GM12878 (cell line): ENCODE measurements at regions not wholly inside any gene's neighbourhood (a gene's known extent, or its start where the extent isn't known, plus 50 kb on each side); places are given as distances from the start of the nearest gene placed in this dataset.

Experiments used
- ATAC-seq: fragments of 200-7000 bp; cut with Tn5 transposase; 3 replicates; pipeline ENCODE4 v1.9.1; 2020; ENCODE audit warnings: mild to moderate bottlenecking, moderate library complexity
- BruUV-seq: library from RNA; stranded (reverse); fragments of 400-500 nt; replicated peaks from 2 replicates; lab custom pipeline; 2021; lab: Mats Ljungman, UMichigan
- CTCF ChIA-PET: fragments of 300-600 bp; sonication (Branson Sonifier 250); formaldehyde crosslinking; extraction: SDS; loops from one replicate; lab custom pipeline; 2021; ENCODE audit warnings: inconsistent platforms; lab: Yijun Ruan, JAX
- POLR2A ChIA-PET: fragments of 350-600 bp; formaldehyde crosslinking; extraction: SDS; loops from one replicate; lab custom pipeline; 2021; ENCODE audit warnings: inconsistent platforms; lab: Charles Lee
- RAD21 ChIA-PET: fragments of 300-600 bp; sonication (Branson Sonifier 250); formaldehyde crosslinking; loops from one replicate; lab custom pipeline; 2023; ENCODE audit warnings: antibody characterized with exemption; ENCODE audit not compliant: unreplicated experiment; lab: Charles Lee
- SMC1A ChIA-PET: fragments of 300-600 bp; sonication (Branson Sonifier 250); formaldehyde crosslinking; loops from one replicate; lab custom pipeline; 2023; ENCODE audit not compliant: unreplicated experiment, uncharacterized antibody; lab: Charles Lee
- DNase-seq: peaks from one replicate; pipeline ENCODE4 v3.0.0-alpha.2; 2011; ENCODE audit warnings: low read depth, low spot score
- FAIRE-seq: peaks from 3 replicates; lab custom pipeline; 2011; peaks lifted over from hg19 to GRCh38; lab: Jason Lieb, UNC
- H2AFZ ChIP-seq: 2 replicates; pipeline ENCODE4 v1.6.0; 2011; ENCODE audit warnings: low read depth, low read length, control low read depth; ENCODE audit not compliant: control insufficient read depth
- H3K27ac ChIP-seq: 2 replicates; pipeline ENCODE4 v1.5.1; 2011; ENCODE audit warnings: control low read depth; ENCODE audit not compliant: control insufficient read depth, insufficient read depth
- H3K27me3 ChIP-seq, 2 experiments: replicated peaks in 1 of 2; 2 replicates each; pipeline versions ENCODE4 v1.6.0 to v1.6.1; 2011; ENCODE audit warnings: low read length in 1 of 2; ENCODE audit not compliant: control insufficient read depth in 2 of 2, insufficient read depth in 2 of 2
- H3K36me3 ChIP-seq, 2 experiments: 2 replicates each; pipeline ENCODE4 v1.5.1; 2011; ENCODE audit warnings: low read length in 1 of 2; ENCODE audit not compliant: control insufficient read depth in 2 of 2, insufficient read depth in 2 of 2
- H3K4me1 ChIP-seq: 2 replicates; pipeline ENCODE4 v1.6.1; 2011; ENCODE audit warnings: mild to moderate bottlenecking, low read length, moderate library complexity, mixed read lengths; ENCODE audit not compliant: control insufficient read depth, insufficient read depth
- H3K4me2 ChIP-seq: 2 replicates; pipeline ENCODE4 v1.6.0; 2011; ENCODE audit warnings: control low read depth; ENCODE audit not compliant: control insufficient read depth, insufficient read depth
- H3K4me3 ChIP-seq: fragments of 200-600 bp; sonication (generic); 2 replicates; pipeline ENCODE4 v1.5.1; 2016
- H3K79me2 ChIP-seq: 2 replicates; pipeline ENCODE4 v1.6.0; 2011; ENCODE audit warnings: low read length; ENCODE audit not compliant: control insufficient read depth, insufficient read depth
- H3K9ac ChIP-seq: 2 replicates; pipeline ENCODE4 v1.8.0; 2011; ENCODE audit warnings: low read length, control low read depth, mixed read lengths; ENCODE audit not compliant: control insufficient read depth, insufficient read depth
- H3K9me3 ChIP-seq: replicated peaks from 3 replicates; pipeline ENCODE4 v1.5.1; 2011; ENCODE audit warnings: mild to moderate bottlenecking, low read length; ENCODE audit not compliant: control insufficient read depth, insufficient read depth
- H4K20me1 ChIP-seq: 2 replicates; pipeline ENCODE4 v1.6.0; 2011; ENCODE audit not compliant: control insufficient read depth, insufficient read depth
- BMI1 ChIP-seq: fragments of 450-650 bp; IDR thresholded peaks from 2 replicates; pipeline ENCODE4 v1.6.1; 2016; ENCODE audit warnings: mild to moderate bottlenecking, moderate library complexity, borderline replicate concordance
- CBFB ChIP-seq: IDR thresholded peaks from 2 replicates; pipeline ENCODE4 v1.6.1; 2016; ENCODE audit warnings: antibody characterized with exemption, low read depth
- CUX1 ChIP-seq: IDR thresholded peaks from 2 replicates; pipeline ENCODE4 v1.6.1; 2012; ENCODE audit warnings: improper control_type of control experiment, low read depth, low read length; ENCODE audit not compliant: insufficient replicate concordance
- EZH2 ChIP-seq: IDR thresholded peaks from 2 replicates; pipeline ENCODE4 v1.6.1; 2012; ENCODE audit warnings: low read depth, mild to moderate bottlenecking, control low read depth, inconsistent platforms, low read length, borderline replicate concordance; ENCODE audit not compliant: control insufficient read depth
- HDAC2 ChIP-seq: fragments of 200-600 bp; sonication (generic); IDR thresholded peaks from 2 replicates; pipeline ENCODE4 v1.6.1; 2017
- IRF3 ChIP-seq: fragments of 450-650 bp; IDR thresholded peaks from 2 replicates; pipeline ENCODE4 v1.6.1; 2014; ENCODE audit warnings: mild to moderate bottlenecking
- KDM1A ChIP-seq: fragments of 200-600 bp; sonication (generic); IDR thresholded peaks from 2 replicates; pipeline ENCODE4 v1.6.1; 2016; ENCODE audit warnings: borderline replicate concordance
- MAX ChIP-seq: IDR thresholded peaks from 2 replicates; pipeline ENCODE4 v1.6.1; 2012; ENCODE audit warnings: low read depth, low read length, improper control_type of control experiment
- MEF2A ChIP-seq: IDR thresholded peaks from 2 replicates; pipeline ENCODE4 v1.6.1; 2011; ENCODE audit warnings: low read depth, mild to moderate bottlenecking, low read length, moderate library complexity; ENCODE audit not compliant: insufficient read depth
- SIX5 ChIP-seq: IDR thresholded peaks from 2 replicates; pipeline ENCODE4 v1.6.1; 2011; ENCODE audit warnings: mild to moderate bottlenecking, low read depth, low read length, moderate library complexity; ENCODE audit not compliant: severe bottlenecking
- SREBF2 ChIP-seq: IDR thresholded peaks from 2 replicates; pipeline ENCODE4 v1.6.1; 2012; ENCODE audit warnings: mild to moderate bottlenecking, low read length
- ZNF274 ChIP-seq: IDR thresholded peaks from one replicate; pipeline ENCODE4 v1.8.0; 2011; ENCODE audit not compliant: insufficient read length, insufficient read depth
- WGBS: methylation state at CpG from one replicate; pipeline ENCODE4 v1.1.6; 2016; ENCODE audit warnings: low lambda C conversion rate; ENCODE audit not compliant: insufficient replicate concordance, insufficient coverage; ENCODE audit errors: missing lambda C conversion rate; 5-methylcytosine and 5-hydroxymethylcytosine counted together
- in situ Hi-C: fragments of 300-500 bp; cut with MboI; formaldehyde crosslinking; loops from 9 replicates; pipeline ENCODE4 v1.14.3; 2018; ENCODE audit warnings: mixed read lengths
- intact Hi-C: fragments of 100-400 bp; cut with micrococcal nuclease; formaldehyde crosslinking; loops from one replicate; pipeline ENCODE4 v1.14.2; 2022; ENCODE audit not compliant: unreplicated experiment

GRCh38 chr1:229871078-229871676 is 195.9 kb upstream of the GALNT2 start:
- TF ChIP-seq EZH2 (no peak), SIX5 (no peak), MAX (no peak), CBFB (no peak), HDAC2 (no peak)
- Histone ChIP-seq H3K9me3 (no peaks in the 10 kb centered on the region), H4K20me1 (no peaks in the 10 kb centered on the region), H3K4me1 (no peaks in the 10 kb centered on the region), H3K9ac (no peak overlapping the region), H3K79me2 (no peaks in the 10 kb centered on the region), H3K27ac (no peak overlapping the region), H3K4me2 (no peak overlapping the region), H3K27me3 (no peaks in the 10 kb centered on the region), H3K36me3 (no peaks in the 10 kb centered on the region), H3K4me3 (no peak overlapping the region), H2AFZ (no peak overlapping the region)
- CTCF ChIA-PET: no interaction called here
- POLR2A ChIA-PET: no interaction called here
- WGBS: 66% methylated on average over 9 of the region's 9 CpGs
- in situ Hi-C loops (no loop called here), intact Hi-C loops (no loop called here)
- FAIRE-seq (no peak), ATAC-seq (no peak), DNase-seq (no peak)
- RAD21 ChIA-PET: no interaction called here
- BruUV-seq: no TSS peak
- SMC1A ChIA-PET: no interaction called here

- Histone ChIP-seq H3K4me2 (no peak overlapping the region), H3K9me3 (no peaks in the 10 kb centered on the region), H3K4me3 (no peak overlapping the region), H3K36me3 (no peaks in the 10 kb centered on the region), H3K9ac (no peak overlapping the region), H3K27me3 (no peaks in the 10 kb centered on the region; a peak in 1 of 4 replicates), H2AFZ (no peak overlapping the region), H3K79me2 (no peaks in the 10 kb centered on the region), H3K27ac (no peak overlapping the region), H3K4me1 (no peaks in the 10 kb centered on the region), H4K20me1 (no peaks in the 10 kb centered on the region)
- intact Hi-C loops: no loop called here
- WGBS: 50% methylated on average over 3 of the region's 3 CpGs
- SMC1A ChIA-PET: no interaction called here
- no peak for FAIRE-seq
- CTCF ChIA-PET: no interaction called here
- RAD21 ChIA-PET: no interaction called here
- POLR2A ChIA-PET: no interaction called here
- ATAC-seq: no peak
- no peak for DNase-seq
- in situ Hi-C loops: no loop called here
- BruUV-seq: no TSS peak
- TF ChIP-seq MEF2A: no peak
- no peak for TF ChIP-seq SREBF2
- TF ChIP-seq BMI1: no peak
- TF ChIP-seq KDM1A: no peak
- TF ChIP-seq ZNF274: no peak
- TF ChIP-seq CUX1: no peak
- no peak for TF ChIP-seq IRF3
Measured at GRCh38 chr1:229874136-229874535, 192.9 kb upstream of the GALNT2 start.
